Renal cortex interstitium (tissue), 11 donors: ENCODE measurements at regions not wholly inside any gene's neighbourhood (a gene's known extent, or its start where the extent isn't known, plus 50 kb on each side); places are given as distances from the start of the nearest gene placed in this dataset.

Experiments
- DNase-seq, 11 donors: peaks; one replicate each; pipeline ENCODE4 v3.0.0-alpha.2; 2013; ENCODE audit warnings: low read depth in 9 of 11, low spot score in 4 of 11; ENCODE audit errors: extremely low read depth in 1 of 11

DNA sequence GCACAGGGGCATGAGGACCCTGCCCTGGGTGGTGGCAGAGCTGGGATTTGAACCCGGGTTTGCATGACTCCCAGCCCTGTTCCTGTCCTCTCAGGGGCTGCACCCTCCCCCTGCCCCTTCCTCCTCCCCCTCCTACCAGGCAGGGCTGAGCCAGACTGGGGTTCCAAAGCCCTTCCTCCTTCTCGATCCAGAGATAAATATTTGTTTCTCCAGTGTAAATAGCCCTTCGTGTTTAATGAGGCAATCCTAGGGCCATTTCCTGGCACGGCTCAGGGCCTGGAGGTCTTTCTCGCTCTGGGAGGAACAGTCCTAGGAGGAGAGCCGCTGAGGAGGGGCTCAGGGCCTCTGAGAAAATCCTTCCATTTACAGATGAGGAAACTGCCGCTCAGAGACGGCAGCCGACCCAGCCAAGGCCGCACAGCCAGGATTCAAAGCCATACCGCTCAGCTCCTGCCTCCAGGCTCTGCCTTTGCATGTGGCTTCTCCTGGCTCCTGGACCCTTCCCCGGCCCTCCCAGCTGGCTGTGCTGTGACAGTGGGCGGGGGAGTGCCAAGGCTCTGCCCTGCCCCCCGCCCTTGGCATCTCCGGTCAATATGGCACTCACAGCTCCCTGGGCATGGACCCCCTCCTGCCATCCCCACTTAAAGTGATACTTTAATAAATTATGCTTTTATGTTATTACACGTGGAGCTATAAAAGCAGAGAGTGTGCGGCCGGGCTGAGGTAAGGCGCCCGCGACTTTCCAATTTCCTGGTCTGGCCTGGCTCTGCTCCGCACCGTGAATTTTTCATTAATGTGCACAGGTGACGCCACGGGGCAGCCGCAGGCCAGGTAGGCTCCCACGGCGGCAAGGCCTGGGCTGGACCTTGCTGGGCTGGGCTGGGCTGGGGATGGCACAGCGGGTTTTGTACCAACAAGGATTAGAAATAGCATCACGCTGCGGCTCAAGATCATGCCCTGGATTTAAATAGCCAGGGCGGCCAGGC is 114.7 kb upstream of the WNT4 start:
- DNase-seq = no peak

DNA sequence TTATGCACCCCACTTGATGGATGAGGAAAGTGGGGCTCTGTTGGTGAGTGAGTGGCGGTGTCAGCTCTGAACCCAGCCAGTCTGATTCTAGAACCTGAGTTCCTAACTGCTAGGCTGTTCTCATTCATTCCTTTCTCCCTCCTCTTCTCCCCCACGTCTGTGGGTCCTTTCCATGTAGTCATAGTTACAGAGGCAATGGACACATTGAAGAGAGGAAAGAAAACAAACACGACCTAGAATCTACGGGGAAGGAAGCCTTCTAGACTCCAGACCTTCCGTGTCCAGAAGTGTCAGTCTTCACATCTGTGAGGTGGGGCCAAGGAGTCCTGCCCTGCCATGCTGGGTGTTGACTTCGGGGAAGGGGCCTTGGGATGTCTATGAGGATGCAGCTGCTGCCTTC is 115.8 kb upstream of the WNT4 start:
- no peak for DNase-seq

DNA sequence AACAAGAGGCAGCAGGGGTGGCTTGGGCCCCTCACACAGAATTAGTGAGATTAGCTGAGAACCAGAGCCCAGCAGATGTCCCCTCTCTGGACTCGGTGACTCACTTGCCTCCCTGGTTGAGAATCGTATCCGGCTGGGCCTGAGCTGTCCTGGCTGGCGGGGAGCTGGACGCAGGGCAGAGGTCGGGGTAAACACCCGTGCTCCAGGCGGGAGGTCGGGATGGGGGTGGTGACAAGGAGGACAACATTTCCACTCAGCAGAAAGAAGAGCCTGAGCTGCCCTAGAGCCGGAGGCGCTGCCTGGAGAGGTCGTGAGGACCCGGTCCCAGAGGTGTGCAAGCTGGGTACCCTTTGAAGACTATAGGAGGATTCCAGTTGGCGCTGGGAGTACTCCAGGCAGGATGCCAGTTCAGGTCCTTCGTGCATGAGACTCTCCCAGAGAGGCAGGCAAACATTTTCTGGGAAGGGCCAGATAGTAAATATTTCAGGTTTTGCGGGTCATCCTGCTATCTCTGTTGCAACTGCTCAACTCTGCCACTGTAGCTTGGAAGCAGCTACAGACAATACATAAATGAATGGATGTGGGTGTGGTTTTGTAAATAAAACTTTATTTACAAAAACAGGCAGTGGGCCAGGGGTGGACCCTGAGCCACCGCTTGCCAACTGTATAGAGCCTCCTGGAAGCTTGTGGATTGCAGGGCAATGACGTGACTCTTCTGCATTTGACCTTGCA is 116.8 kb upstream of the WNT4 start:
- no peak for DNase-seq

DNA sequence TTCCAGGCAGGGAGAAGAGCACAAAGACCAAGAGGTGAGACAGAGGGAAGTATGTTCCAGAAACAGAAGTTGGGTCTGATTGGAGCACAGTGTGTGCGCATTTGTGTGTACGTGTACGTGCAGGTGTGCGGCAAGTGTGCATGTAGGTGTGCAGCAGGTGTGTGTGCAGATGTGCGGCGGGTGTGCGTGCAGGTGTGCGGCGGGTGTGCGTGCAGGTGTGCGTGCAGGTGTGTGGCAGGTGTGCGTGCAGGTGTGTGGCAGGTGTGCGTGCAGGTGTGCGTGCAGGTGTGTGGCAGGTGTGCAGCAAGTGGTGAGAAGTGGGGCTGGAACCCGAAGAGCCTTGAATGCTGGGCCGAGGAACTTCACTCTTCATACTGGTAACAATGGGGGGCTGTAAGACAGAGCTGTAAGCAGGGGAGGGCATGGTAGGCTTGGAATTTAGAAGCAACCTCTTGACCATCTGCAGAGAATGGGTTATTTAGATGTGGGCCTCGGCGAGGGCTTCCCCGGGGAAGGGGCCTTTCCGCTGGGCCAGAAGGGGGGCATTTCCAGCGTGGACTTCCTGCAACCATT is 118.0 kb upstream of the WNT4 start:
- no peak for DNase-seq

DNA sequence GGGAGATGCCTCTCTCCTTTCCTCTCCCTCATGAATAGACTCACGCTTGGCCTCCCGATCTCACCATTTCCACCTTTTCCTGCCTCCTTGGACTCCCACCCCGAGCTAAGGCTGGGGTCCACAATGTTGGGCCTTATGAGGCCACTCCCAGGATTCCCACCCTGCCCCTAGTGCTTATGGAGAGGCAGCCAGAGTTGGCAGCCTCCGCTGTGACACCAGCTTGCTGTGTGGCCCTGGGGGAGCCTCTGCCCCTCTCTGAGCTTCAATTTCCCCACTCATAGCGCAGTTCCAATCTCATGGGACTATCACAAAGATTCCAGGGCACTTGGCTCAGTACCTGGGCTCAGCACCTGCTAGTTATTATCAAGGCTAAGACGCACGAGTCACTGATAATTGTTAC is 118.7 kb upstream of the WNT4 start:
- no peak for DNase-seq

DNA sequence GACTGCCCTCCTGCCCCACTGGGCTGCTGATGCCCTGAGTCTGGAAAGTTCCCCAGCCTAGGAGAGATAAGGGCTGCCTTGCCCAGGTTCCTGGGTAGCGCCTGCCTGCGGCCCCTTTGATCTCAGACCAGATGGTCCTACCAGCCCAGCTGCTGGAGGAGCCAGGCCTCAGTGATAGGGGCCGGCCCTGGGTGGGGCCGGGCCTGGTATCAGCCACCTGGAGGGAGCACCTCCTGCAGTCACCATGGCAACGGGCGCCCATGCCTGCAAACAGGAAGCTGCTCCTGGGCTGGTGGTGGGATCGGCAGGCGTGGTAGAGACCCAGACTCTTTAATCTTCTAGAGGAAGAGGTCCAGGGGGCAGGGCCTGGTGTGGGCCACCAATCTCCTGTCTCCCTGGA is 119.7 kb upstream of the WNT4 start:
- DNase-seq = no peak

DNA sequence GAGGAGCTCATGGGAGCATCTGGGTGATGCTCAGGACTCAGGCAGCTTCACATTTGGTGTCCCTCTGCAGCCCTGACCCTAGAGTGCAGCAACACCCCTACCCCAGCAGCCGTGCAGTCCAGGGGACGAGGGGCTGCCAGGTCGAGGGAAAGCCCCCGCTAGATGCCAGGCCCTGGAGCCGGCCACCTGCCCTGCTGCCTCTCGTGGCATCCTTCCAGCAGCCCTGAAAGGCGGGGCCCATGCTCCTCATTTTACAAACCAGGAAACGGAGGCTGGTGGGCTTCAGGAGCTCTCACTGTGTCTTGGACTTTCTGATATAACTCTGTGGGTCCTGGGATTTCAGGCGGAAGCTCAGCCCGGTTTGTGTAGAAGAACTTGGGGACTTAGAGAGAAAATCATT is 120.5 kb upstream of the WNT4 start:
- no peak for DNase-seq

DNA sequence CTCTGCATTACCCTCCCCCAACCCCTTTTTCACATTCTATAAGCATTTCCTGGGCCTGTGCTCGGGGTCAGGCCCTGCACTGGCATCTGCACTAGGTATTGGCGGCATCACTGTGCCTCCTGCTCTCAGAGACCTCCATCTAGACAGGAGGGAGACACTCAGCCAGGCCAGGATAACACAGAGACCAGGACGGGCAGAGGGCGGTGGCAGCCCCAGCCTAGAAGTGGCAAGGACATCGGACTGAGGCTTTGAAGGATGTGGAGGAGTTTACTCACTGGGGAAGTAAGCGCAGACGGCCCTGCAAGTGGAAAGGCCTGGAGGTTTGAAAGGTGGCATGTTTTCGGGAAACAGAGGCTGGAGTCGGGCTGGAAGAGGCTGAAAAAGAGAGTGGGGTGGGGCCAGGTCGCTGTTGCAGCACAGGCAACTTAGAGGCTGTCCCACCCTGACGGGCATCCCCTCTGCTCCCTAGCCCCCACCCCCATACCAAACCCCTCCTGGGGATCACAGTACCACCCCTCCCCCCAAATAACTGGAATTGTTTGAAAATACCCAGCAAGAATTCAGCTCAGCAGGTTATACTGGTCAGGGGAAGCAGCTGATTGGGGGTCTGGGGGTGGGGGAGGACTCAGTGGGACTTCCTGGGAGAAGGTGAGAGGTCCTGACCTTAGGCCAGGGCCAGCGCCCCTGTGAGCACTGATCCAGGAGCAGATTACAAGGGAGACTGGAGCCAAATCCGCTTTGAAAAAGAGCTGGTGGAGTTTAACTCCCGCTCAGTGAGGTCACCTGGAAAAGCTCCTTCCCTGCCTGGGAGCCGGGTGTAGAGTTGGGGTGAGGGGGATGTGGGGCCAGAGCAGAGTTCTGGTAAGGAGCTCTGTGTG is 121.8 kb upstream of the WNT4 start:
- DNase-seq = no peak

DNA sequence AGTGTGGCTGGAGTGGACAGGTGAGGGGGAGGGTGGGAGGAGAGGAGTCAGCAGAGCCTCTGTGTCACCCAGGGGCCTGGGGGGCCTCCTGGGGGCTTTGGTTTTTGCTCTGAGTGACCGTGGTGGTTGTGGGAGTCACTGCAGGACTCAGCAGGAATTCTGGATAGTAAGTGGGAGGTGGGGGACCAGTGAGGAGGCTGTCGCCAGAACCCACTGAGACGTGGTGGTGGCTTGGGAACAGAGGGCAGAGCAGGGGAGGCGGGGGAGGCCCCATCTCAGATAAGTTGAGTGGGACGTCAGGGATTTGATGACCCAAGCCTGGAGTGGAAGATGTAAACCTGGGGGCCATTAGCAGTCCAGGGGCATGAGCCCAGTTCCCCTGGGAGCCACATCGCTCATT is 123.2 kb upstream of the WNT4 start:
- no peak for DNase-seq

DNA sequence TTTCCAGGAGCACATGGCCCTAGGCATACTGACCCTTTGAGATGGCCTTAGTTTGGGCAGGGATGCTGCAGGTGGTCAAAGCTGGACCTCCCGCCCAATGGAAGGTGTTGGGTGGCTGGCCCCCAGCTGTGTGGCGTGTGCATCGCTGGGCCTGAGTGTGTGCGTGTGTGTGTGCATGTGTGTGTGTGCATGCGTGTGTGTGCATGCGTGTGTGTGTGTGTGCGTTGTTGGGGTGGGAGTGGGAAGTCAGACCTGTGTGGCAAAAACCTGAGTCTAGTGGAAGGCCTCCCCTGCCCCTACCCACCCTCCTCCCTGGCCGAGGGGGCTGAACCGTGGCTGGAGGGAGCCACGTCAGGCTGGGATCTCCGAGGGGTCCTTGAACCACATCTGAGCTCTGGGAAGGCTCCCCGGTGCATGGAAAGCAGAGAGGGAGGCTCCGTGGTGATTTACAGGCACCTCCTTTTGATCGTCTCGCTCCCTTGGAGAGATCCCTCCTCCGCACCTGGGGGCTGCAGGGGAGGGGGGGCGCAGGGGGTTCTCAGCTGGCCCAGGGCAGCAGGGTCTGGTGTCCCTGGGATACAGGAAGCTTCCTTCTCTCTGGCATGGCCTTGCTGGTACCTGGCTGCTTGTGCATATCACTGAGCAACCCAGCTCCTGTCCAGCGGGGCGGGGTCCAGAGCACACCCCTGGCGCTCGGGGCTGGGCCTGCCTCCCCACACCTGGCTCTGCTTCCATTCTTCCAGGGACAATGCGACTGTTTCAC is 124.7 kb upstream of the WNT4 start:
- DNase-seq = peak in 3 of 11 donors; percentile 56 to 75 (median 69)

DNA sequence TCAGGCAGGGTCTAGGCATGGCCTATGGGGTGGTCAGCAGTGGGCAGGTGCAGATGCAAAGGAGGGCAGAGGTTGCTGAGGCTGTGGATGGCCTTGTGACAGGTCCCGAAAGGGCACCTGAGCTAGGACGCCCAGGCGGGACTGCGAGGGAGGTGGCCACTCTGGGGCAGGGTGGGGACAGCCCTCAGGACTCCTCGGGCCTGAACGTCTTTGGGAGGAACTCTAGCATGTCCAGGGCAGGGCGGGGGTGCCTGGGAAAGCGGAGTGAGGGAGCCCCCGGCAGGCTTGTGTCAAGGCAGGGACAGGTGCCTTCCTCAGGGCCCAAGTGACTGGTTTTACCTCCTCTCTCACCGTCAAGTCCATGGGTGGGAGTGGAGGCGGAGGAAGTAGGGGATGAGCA is 125.4 kb upstream of the WNT4 start:
- no peak for DNase-seq

DNA sequence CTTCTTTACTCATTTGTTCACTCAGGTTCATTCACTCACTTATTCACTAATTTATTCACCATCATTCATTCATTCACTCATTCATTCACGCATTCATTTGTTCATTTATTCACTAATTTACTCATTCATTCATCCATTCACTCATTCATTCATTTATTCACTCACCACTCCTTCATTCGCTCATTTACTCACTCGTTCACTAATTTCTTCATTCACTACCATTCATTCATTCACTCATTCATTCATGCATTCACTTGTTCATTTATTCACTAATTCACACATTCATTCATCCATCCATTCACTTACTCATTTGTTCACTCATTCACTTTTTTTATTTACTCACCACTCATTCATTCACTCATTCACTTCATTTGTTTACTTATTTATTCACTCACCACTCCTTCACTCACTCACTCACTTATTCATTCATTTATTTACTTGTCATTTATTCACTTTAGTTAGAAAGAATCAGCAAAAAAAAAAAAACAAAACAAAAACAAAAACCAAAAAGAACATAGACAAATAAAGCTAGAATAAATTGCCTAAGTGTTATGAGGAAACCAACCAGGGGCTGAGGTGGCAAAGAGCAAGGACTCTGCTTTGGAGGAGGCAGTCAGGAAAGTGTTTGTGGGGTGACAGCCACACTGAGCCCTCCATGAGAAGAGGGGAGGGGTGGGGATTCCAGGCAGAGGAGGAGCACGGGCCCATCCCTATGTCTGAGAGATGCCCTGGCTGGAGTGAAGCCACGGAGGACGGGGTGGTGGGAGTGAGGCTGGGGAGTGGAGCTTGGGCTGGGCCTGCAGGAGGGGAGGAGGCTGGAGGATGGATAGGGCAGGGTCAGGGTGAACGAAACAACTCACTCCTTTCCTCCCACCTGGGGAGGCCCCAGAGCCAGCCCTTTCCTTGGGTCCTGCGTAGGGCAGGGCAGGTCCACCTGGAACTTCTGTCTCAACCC is 129.2 kb upstream of the WNT4 start:
- DNase-seq = no peak

DNA sequence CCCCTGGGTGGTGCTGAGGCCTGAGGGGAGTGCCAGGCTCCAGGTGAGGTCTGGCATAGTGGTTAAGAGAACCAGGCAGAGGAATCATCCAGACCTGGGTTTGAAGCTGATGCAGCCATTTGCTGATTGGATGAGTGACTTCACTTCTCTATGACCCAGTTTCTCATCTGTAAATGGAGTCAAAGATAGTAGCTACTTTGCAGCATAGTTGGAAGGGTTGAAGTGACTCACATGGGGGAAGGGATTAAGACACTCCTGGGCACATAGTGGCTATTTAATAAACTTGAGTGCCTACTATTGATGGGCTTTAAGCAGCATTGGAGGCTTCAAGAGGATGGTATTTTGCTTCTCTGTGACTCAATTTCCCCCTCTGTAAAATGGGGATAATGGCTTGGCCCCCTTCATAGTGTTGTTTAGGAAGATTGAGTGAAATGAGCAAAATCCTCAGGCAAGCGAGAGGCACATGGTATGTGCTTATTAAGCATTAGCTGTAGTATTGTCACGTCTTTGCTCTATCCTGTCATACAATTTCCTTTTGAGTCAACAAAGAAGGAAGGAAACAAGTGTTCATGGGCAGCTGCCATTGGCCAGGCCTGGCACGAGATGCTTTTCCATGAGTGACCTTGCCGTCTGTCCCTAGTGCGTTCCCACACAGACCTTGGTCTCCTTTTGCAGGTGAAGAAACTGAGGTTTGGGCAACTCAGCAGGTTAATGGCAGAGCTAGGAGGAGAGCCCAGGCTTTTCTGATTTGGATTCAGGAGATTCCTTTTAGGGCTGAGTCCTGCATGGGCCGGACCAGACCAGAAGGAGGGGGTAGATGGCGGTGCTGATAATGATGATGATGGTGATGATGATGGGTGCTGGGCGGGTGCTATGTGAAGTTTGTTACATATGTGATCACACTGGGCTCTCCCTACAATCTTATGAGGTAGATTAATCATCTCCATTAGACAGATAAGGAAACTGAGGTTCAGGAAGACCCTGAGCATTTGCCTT is 131.1 kb upstream of the WNT4 start:
- no peak for DNase-seq

DNA sequence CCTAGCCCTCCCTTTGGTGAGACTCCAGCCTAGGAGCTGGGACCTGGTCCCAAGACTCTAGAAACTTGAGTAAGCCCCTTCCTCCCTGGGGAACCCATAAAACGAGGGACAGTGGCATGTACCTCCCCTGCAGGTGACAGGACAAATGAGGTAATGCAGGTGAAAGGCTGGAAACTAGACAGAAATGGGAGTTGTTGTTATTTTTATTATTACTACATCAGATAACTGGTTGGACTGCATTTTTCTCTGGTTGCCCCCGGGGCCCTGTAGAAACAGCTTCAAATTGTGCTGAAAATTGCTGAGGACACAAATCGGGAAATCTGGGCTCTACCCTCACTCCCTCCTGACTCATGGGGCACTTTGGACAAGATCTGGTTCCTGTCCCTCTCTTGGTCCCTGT is 132.3 kb upstream of the WNT4 start:
- no peak for DNase-seq

DNA sequence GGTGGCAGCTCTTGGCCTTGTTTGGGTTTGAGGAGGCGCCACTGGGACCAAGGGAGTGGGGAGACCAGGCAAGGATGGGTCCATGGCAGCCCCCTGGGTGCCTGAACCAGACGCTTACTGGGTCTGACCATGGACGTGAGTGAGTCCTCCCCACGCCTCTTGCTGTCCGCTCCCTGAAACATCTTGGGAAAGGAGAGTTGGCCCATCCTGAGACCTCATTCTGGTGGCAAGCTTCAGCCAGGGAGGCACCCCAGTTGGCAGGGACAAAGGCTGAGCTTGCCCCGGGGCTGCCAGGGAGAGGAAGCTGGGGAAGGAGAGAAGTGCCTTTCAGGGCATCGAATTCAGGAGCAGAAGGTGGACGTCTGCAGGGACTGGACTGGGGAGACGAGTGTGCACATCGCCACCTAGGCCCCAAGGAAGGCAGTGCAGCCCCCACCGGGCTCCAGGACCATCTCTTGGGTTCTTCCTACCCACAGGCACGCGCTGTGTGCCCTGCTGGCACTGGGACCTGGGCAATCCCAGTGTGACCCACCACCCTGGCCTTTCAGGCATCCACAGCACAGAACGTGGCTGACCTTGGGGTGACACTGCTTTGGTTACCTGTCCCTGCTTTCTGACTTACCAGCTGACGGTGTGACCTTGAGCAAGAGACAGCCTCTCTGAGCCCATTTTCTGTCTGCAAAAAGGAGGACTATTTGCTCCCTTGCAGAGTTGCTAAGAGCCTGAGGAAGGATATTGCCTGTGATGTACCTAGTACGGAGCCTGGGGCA is 132.9 kb upstream of the WNT4 start:
- no peak for DNase-seq

DNA sequence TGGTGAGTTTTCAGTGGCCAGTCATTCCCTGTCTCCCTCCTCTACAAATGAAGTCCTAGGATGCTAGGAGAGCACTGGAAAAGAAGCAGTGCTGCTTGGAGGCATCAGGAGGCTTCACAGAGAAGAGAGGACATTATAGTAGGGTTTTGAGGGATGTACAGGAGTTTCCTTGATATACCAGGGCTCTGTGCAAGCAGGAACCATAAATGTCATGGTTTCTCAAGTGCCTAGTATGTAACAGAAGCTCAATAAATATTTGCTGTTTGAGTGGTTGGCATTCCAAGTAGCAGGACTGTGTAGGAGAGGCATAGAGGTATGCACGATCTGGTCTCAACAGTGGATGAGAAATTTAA is 133.5 kb upstream of the WNT4 start:
- no peak for DNase-seq
